ENCODE measurements at regions not wholly inside any gene's neighbourhood (a gene's known extent, or its start where the extent isn't known, plus 50 kb on each side); places are given as distances from the start of the nearest gene placed in this dataset.

- TF ChIP-seq CTCF (IDR thresholded peaks at IDR 0.05): no peak
- TF ChIP-seq POLR2A (IDR thresholded peaks at IDR 0.05): no peak
These were observed 161.9 kb downstream of the HGF start for GRCh38 chr7:81607987-81608386.

Data from thyroid gland (tissue), 4 donors.